HG03460 (cell line): ENCODE measurements at regions not wholly inside any gene's neighbourhood (a gene's known extent, or its start where the extent isn't known, plus 50 kb on each side); places are given as distances from the start of the nearest gene placed in this dataset.

ENCODE experiments used
- ATAC-seq: cut with Tn5 transposase; IDR thresholded peaks from one replicate; pipeline ENCODE4 v1.9.1; 2021; ENCODE audit not compliant: unreplicated experiment

DNA sequence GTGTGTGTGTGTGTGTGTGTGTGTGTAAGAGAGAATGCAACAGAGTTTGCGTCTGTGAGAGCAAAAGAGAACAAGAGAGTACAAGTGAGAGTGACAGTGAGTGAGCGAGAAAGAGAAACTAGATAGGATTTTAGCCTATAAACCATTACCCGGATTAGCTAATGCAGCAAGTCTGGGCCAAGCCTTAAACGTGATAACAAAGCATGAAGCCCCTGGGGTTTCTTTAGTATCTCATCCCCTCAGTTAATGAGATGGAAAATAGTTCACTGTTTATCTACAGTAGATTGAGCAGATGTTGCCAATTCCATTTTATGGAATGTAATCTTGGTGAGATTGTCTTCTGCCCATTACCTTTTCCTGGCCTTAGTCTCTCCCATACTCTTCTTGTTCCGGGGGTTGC, 114.5 kb downstream of the MAT2B start:
- no peak for ATAC-seq

DNA sequence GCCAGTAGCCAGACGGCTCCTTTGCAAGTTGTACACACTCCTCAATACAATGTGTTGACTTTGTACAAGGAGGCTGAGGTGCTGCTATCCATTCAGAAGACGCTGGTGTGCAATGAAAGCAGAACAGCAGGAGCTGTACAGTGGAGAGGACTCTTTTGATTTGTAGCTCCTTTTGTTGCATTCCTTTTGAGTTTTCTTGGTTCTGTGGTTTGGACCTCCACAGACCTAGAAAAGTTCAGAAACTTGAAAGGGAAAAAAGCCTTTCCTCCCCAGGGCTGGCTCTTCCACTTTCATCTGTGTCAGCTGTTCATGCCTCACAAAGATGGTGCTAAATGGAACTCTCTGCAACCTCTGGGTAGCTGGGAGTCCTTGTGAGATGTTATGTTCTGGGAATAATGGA, 117.4 kb downstream of the MAT2B start:
- no peak for ATAC-seq

GRCh38 chr5:163623524-163623923, 118.1 kb downstream of the MAT2B start:
- no peak for ATAC-seq

DNA sequence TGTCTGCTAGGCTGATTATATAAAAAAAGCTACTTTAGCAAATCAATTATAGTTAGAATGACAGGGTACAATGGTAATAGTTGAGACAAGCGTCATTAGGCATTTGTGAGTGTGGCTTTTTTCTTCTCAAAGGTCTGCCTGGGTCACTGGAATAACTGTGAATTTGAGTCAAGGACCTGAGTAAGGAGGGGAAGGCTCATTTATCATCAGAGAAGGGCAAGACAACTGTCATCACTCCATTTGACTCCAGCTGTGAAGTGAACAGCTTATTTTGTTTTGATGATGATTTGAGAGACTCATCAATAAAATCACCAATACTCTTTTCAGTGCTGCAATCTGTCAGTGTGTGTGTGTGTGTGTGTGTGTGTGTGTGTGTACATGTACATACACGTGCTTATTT, 118.6 kb downstream of the MAT2B start:
- ATAC-seq, result no peak

DNA sequence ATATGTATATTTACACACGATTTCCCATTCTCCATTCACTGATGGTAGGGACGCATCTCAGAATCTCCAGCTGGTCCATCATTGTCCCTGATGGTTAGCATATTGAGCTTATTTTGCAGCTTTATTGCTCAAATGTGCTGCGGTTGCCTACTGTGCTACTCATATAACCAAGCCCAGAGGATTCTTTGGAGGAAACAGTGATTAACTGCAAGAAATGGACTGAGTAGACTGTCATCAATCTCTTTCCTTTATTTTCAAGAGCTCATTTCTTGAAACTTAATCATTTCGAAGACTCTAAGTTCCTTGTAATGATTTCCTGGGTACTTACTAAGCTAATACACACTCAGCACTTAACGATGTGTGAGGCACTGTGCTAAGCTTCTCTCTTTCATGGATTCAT, 119.0 kb downstream of the MAT2B start:
- ATAC-seq, result no peak

- ATAC-seq, result no peak
Measured at GRCh38 chr5:163626904-163627434, 121.5 kb downstream of the MAT2B start.

DNA sequence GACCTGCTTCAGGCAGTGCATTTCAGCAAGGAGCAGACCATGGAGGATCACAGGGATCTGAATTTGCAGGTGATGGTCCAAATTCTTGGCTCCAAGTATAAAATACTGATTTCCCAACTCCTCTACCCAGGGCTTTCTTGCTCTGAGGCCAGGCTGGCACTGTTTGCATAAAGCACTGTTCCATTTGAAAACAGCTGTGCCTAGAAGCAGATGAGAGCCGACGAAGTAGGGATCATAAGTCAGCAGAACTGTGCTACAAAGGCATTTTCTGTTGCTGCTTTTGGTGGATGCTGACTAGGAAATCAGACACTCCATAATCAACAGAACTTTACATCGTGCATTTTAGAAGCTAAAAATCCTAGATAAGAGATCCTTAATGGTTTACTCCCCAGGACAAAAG, 126.4 kb downstream of the MAT2B start:
- ATAC-seq, result no peak

- ATAC-seq, result no peak
Measured at GRCh38 chr5:163633926-163634460, 128.6 kb downstream of the MAT2B start.

DNA sequence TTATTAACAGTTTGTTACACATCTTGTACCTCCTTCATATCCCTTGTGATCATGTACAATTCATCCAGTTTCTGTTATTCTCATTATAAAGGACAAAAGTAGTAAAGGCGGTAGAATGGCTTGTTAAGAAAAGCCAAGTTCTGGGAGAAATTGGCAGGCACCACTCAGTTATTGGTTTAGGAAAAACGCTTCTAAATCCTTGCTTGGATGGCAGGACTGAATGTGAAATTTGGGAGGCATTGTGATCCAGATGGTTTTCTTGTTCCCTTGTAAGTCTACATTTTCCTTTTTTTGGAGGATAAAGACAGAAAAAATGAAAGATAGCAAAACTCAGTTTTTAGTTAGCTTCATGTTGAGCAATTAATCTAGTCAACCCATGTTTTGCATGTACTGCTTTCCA, 130.2 kb downstream of the MAT2B start:
- ATAC-seq, result no peak

GRCh38 chr5:163642904-163643303, 137.5 kb downstream of the MAT2B start:
- ATAC-seq, result no peak

GRCh38 chr5:163645421-163646416, 140.3 kb downstream of the MAT2B start:
- no peak for ATAC-seq

GRCh38 chr5:163649514-163649913, 144.1 kb downstream of the MAT2B start:
- ATAC-seq, result no peak

- no peak for ATAC-seq
Measured at GRCh38 chr5:163653526-163653925, 148.1 kb downstream of the MAT2B start.

GRCh38 chr5:163658702-163659567, 153.5 kb downstream of the MAT2B start:
- ATAC-seq, result no peak

- ATAC-seq, result no peak
Measured at GRCh38 chr5:163659568-163659902, 154.1 kb downstream of the MAT2B start.

- no peak for ATAC-seq
Measured at GRCh38 chr5:163660486-163660885, 155.1 kb downstream of the MAT2B start.

DNA sequence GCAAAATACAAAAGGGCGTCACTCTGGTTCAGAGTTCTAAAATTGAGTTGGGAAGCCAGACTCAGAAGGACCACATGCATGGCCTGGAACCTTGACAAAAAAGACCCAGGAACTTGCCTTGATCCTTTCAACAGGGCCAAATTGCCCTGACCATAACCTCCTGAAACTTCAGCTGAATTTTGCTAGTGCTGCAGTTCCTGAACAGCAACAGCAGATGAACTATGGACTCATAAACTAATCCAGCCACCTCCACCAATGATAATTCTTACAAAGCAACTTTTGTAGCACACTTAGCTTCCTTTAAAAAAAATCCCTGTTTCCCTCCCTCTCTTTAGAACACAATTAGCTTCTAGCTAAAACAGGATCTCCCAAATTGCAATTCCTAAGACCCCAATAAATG, 155.9 kb downstream of the MAT2B start:
- no peak for ATAC-seq

GRCh38 chr5:163670036-163670435, 164.6 kb downstream of the MAT2B start:
- no peak for ATAC-seq

GRCh38 chr5:163677092-163677491, 171.7 kb downstream of the MAT2B start:
- ATAC-seq, result no peak

GRCh38 chr5:163682234-163682633, 176.8 kb downstream of the MAT2B start:
- no peak for ATAC-seq

- ATAC-seq, result no peak
Measured at GRCh38 chr5:163687414-163687813, 182.0 kb downstream of the MAT2B start.
